Kidney capillary endothelial cell (primary cell): ENCODE measurements at regions not wholly inside any gene's neighbourhood (a gene's known extent, or its start where the extent isn't known, plus 50 kb on each side); places are given as distances from the start of the nearest gene placed in this dataset.
A peak's percentile ranks its signal among the peaks of the same experiment; 100 is the strongest.

Experiments used
- DNase-seq: peaks from one replicate; pipeline ENCODE4 v3.0.0-alpha.2; 2018; ENCODE audit warnings: low spot score

- peak; percentile 72 for DNase-seq
Measured at GRCh38 chr15:94607176-94607654, 375.9 kb downstream of the MCTP2 start.

GRCh38 chr15:94610069-94610468 lies 378.7 kb downstream of the MCTP2 start:
- no peak for DNase-seq

- DNase-seq = peak; percentile 34
Measured at GRCh38 chr15:94610485-94610884, 379.1 kb downstream of the MCTP2 start.

- DNase-seq = no peak
Measured at GRCh38 chr15:94611656-94612055, 380.3 kb downstream of the MCTP2 start.

GRCh38 chr15:94615688-94616087 lies 384.3 kb downstream of the MCTP2 start:
- DNase-seq = no peak

- DNase-seq = no peak
Measured at GRCh38 chr15:94620632-94621031, 389.3 kb downstream of the MCTP2 start.

GRCh38 chr15:94621736-94622135 lies 390.4 kb downstream of the MCTP2 start:
- no peak for DNase-seq

- DNase-seq = no peak
Measured at GRCh38 chr15:94626949-94627348, 395.6 kb downstream of the MCTP2 start.

GRCh38 chr15:94631608-94632007 lies 400.2 kb downstream of the MCTP2 start:
- no peak for DNase-seq

GRCh38 chr15:94638183-94638582 lies 406.8 kb downstream of the MCTP2 start:
- no peak for DNase-seq

GRCh38 chr15:94639701-94640100 lies 408.3 kb downstream of the MCTP2 start:
- DNase-seq = no peak

GRCh38 chr15:94644433-94644832 lies 413.1 kb downstream of the MCTP2 start:
- no peak for DNase-seq

GRCh38 chr15:94653071-94653470 lies 421.7 kb downstream of the MCTP2 start:
- no peak for DNase-seq

GRCh38 chr15:94655249-94655880 lies 424.0 kb downstream of the MCTP2 start:
- DNase-seq = no peak

- DNase-seq = no peak
Measured at GRCh38 chr15:94665676-94666441, 434.5 kb downstream of the MCTP2 start.

- no peak for DNase-seq
Measured at GRCh38 chr15:94666553-94666952, 435.2 kb downstream of the MCTP2 start.

GRCh38 chr15:94667109-94667508 lies 435.7 kb downstream of the MCTP2 start:
- DNase-seq = no peak

GRCh38 chr15:94670438-94671034 lies 439.2 kb downstream of the MCTP2 start:
- peak; percentile 86 for DNase-seq

- DNase-seq = peak; percentile 14
Measured at GRCh38 chr15:94671858-94672532, 440.6 kb downstream of the MCTP2 start.

- no peak for DNase-seq
Measured at GRCh38 chr15:94673801-94674200, 442.4 kb downstream of the MCTP2 start.

- DNase-seq = no peak
Measured at GRCh38 chr15:94674296-94674695, 442.9 kb downstream of the MCTP2 start.

- no peak for DNase-seq
Measured at GRCh38 chr15:94677202-94677790, 445.9 kb downstream of the MCTP2 start.
